Fibroblast of lung (primary cell): ENCODE measurements at regions not wholly inside any gene's neighbourhood (a gene's known extent, or its start where the extent isn't known, plus 50 kb on each side); places are given as distances from the start of the nearest gene placed in this dataset.

ENCODE experiments used
- CTCF ChIP-seq, 2 donors: IDR thresholded peaks in 1 of 2; conservative IDR thresholded peaks in 1 of 2; 1 replicate in 1 of 2; 2 replicates in 1 of 2; pipeline ENCODE4 v1.5.1; 2011 to 2012; ENCODE audit warnings: low read length in 2 of 2, control low read depth in 1 of 2, inconsistent platforms in 1 of 2, low read depth in 1 of 2, mild to moderate bottlenecking in 1 of 2
- EZH2 ChIP-seq: IDR thresholded peaks from 2 replicates; pipeline ENCODE4 v1.5.1; 2012; ENCODE audit warnings: low read length, control low read depth, mild to moderate bottlenecking; ENCODE audit errors: missing control alignments

- TF ChIP-seq CTCF (conservative IDR thresholded peaks at IDR 0.05 in 1 of 2, IDR thresholded peaks at IDR 0.05 in 1 of 2; ENCODE audit: low read depth in 1 of 2, low read length in 2 of 2), result no peak
- no peak for TF ChIP-seq EZH2
These were observed 400.4 kb upstream of the DIPK2B start for GRCh38 chrX:45601052-45601451.
